ENCODE measurements at regions not wholly inside any gene's neighbourhood (a gene's known extent, or its start where the extent isn't known, plus 50 kb on each side); places are given as distances from the start of the nearest gene placed in this dataset.

DNA sequence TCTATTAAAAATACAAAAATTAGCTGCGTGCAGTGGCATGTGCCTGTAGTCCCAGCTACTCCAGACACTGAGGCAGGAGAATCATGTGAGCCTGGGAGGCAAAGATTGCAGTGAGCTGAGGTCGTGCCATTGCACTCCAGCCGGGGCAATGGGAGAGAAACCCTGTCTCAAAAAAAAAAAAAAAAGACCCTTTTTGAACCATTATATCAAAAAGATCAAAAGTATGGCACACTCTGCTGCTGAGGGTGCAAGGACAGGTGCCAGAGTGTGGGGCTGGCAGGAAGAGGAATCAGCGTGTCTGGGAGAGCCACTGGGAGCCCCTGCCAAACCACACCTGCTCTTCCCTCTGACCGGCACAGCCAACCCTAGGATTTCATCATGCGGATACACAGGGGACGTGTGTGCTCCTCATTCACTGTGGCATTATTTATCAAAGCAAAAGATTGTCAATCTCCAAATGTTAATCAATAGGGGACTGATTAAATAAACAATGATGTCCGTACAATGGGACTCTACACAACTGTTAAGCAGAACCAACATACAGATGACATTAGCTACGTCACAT is 147.3 kb upstream of the TLE3 start:
- Mint-ChIP-seq H3K27me3 (ENCODE audit: unreplicated experiment) (peaks cover 8% of the 10 kb centered on the region), H3K4me1 (ENCODE audit: low read depth, unreplicated experiment) (peaks cover 12% of the 10 kb centered on the region), H3K9me3 (ENCODE audit: unreplicated experiment) (peaks cover 5% of the 10 kb centered on the region), H3K36me3 (ENCODE audit: unreplicated experiment) (no peaks in the 10 kb centered on the region), H3K4me3 (ENCODE audit: unreplicated experiment) (no peak overlapping the region), H3K27ac (ENCODE audit: unreplicated experiment) (no peak overlapping the region)
- TF ChIP-seq, protein P1, sequence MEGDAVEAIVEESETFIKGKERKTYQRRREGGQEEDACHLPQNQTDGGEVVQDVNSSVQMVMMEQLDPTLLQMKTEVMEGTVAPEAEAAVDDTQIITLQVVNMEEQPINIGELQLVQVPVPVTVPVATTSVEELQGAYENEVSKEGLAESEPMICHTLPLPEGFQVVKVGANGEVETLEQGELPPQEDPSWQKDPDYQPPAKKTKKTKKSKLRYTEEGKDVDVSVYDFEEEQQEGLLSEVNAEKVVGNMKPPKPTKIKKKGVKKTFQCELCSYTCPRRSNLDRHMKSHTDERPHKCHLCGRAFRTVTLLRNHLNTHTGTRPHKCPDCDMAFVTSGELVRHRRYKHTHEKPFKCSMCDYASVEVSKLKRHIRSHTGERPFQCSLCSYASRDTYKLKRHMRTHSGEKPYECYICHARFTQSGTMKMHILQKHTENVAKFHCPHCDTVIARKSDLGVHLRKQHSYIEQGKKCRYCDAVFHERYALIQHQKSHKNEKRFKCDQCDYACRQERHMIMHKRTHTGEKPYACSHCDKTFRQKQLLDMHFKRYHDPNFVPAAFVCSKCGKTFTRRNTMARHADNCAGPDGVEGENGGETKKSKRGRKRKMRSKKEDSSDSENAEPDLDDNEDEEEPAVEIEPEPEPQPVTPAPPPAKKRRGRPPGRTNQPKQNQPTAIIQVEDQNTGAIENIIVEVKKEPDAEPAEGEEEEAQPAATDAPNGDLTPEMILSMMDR (IDR thresholded peaks at IDR 0.05; ENCODE audit: partially characterized antibody, unreplicated experiment) = no peak
- no peak for DNase-seq

DNA sequence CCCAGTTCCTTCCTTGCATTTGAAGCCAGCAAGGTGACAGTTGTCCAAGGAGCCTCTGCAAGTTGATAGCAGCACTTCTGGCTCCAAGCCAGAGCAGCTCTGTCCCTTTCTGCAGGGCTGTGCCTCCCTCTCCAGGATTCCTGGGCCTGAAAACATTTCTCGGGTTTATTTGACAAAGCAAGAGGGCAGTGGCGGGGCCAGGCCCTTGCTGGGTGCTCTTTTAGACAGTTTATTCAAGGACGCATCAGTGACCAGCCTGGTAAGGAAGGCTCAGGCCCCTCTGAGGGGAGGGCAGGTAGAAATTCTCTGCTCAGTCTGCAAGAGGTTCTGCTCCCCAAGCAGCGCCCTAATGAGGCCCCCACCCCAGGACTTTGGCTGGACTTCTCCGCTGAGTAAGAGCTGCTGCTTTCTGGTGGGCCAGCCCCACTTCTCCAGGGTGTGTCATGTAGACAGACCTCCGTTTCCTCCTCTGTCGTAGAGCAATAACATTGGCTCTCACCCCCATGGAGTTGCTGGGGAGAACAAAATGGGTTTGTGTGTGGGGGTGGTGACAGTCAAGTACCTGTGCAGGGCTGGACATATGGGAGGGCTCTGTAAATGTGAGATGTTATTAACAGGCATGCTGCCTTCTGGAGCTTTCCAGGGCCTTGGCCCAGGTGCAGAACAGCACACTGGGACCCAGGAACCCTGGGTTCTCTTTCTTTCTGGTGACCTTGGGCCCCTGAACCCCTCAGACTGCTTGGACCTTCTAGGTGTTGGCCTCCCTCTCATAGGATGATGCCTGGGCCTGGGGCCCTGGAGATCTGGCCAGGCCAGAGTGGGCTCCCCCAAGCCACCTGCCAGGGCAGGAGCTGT is 146.2 kb upstream of the TLE3 start:
- H3K4me3 Mint-ChIP-seq (ENCODE audit: unreplicated experiment) = no peak overlapping the region
- H3K36me3 Mint-ChIP-seq (ENCODE audit: unreplicated experiment) = no peaks in the 10 kb centered on the region
- DNase-seq = no peak
- H3K27ac Mint-ChIP-seq (ENCODE audit: unreplicated experiment) = no peak overlapping the region
- TF ChIP-seq, protein P1 (IDR thresholded peaks at IDR 0.05; ENCODE audit: partially characterized antibody, unreplicated experiment) = no peak
- H3K27me3 Mint-ChIP-seq (ENCODE audit: unreplicated experiment) = peaks cover 8% of the 10 kb centered on the region
- H3K4me1 Mint-ChIP-seq (ENCODE audit: low read depth, unreplicated experiment) = peaks cover 7% of the 10 kb centered on the region
- peaks cover 3% of the 10 kb centered on the region for H3K9me3 Mint-ChIP-seq (ENCODE audit: unreplicated experiment)

DNA sequence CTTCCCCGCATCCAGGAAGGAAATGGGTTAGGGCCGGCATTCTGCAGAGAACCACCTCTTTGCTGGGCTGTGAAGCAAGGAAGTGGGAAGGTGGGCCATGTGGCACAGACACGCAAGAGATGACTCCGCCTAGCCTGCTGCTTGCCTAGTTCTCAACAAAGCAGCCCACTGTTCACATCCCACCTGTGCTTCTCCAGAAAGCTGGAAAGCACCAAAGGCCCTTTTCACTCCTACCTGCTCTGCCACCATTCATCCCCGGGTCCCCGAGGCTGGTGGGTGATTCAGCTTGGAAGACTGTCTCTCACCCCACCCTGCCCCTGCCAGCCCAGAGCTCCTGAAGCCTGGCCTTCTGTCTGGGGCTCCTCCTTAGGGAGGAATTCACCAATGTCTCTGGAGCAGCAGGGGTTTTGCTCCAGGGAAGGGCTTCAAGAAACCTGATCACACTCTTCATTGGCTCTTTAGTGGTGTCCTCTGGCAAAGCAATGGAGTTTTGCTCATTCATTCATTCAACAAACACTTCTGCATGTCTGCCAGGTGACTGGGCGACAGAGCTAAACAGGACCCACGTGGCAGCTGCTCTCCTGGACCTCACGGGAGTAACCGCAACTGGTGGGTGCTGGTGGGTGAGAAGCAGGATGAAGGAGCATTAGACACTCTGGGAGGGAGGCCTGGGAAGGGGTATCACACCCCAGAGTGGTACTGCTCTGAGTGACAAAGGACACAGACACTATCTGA is 145.4 kb upstream of the TLE3 start:
- Mint-ChIP-seq H3K4me3 (ENCODE audit: unreplicated experiment) (no peak overlapping the region), H3K27ac (ENCODE audit: unreplicated experiment) (no peak overlapping the region), H3K27me3 (ENCODE audit: unreplicated experiment) (peaks cover 8% of the 10 kb centered on the region), H3K36me3 (ENCODE audit: unreplicated experiment) (no peaks in the 10 kb centered on the region), H3K9me3 (ENCODE audit: unreplicated experiment) (peaks cover 3% of the 10 kb centered on the region), H3K4me1 (ENCODE audit: low read depth, unreplicated experiment) (peaks cover 7% of the 10 kb centered on the region)
- TF ChIP-seq, protein P1 (IDR thresholded peaks at IDR 0.05; ENCODE audit: partially characterized antibody, unreplicated experiment) = no peak
- DNase-seq = no peak

DNA sequence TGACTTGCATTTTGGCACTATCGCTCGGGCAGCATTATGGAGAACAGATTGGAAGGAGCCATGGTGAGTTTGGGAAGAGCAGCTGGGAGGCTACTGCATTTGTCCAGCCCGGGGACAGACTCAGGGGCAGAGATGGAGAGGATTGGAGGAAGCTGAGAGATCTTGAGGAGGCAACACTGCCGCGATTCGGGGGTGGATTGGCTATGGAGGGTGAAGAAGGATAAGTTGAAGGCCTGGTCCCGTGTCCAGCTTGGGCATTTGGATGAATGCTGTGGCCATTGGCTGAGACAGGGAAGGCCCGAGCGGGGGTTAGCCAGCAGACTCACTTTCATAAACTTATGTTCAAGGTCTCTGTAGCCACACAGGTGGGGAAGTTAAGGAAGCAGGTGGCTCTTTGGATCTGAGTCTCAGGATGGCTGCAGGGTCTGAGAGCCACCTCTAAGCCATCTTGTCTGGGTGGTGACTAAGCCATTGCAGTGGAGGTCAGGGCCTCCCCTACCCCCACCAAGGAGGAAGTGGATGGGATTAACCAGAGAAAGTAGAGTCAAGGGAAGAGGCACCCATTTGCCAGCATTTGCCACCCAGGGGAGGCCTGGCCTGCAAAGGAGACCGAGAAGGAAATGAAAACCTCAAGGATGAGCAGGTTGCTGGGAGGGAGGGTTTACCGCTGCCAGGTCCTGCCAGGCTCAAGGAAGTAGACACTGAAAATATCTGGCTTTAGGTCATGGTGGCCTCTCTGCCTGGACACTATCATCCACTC is 144.0 kb upstream of the TLE3 start:
- peaks cover 5% of the 10 kb centered on the region for H3K27me3 Mint-ChIP-seq (ENCODE audit: unreplicated experiment)
- peaks cover 3% of the 10 kb centered on the region for H3K9me3 Mint-ChIP-seq (ENCODE audit: unreplicated experiment)
- DNase-seq = no peak
- TF ChIP-seq, protein P1 (IDR thresholded peaks at IDR 0.05; ENCODE audit: partially characterized antibody, unreplicated experiment) = no peak
- H3K36me3 Mint-ChIP-seq (ENCODE audit: unreplicated experiment) = no peaks in the 10 kb centered on the region
- H3K4me3 Mint-ChIP-seq (ENCODE audit: unreplicated experiment) = no peak overlapping the region
- peaks cover 7% of the 10 kb centered on the region for H3K4me1 Mint-ChIP-seq (ENCODE audit: low read depth, unreplicated experiment)
- no peak overlapping the region for H3K27ac Mint-ChIP-seq (ENCODE audit: unreplicated experiment)
